SK-N-SH treated with all-trans-retinoic acid at 6 μM for 48 hours (cell line): ENCODE measurements at regions not wholly inside any gene's neighbourhood (a gene's known extent, or its start where the extent isn't known, plus 50 kb on each side); places are given as distances from the start of the nearest gene placed in this dataset.

Experiments
- ATAC-seq: fragments of 200-7000 bp; cut with Tn5 transposase; 3 replicates; pipeline ENCODE4 v1.9.1; 2020; ENCODE audit warnings: mild to moderate bottlenecking, moderate library complexity
- ARNTL ChIP-seq: fragments of 450-650 bp; formaldehyde crosslinking; IDR thresholded peaks from 2 replicates; pipeline ENCODE4 v1.5.0; 2020; ENCODE audit warnings: low read depth, mild to moderate bottlenecking, moderate library complexity, borderline replicate concordance
- BACH2 ChIP-seq: fragments of 250-450 bp; sonication (Bioruptor Pico); IDR thresholded peaks from 2 replicates; pipeline ENCODE4 v1.9.0; 2021; ENCODE audit warnings: mild to moderate bottlenecking, borderline replicate concordance
- CREB5 ChIP-seq: fragments of 250-450 bp; sonication (Bioruptor Pico); IDR thresholded peaks from 2 replicates; pipeline ENCODE4 v1.5.1; 2020; ENCODE audit warnings: low read depth, mild to moderate bottlenecking, moderate library complexity
- CSDC2 ChIP-seq: fragments of 250-450 bp; sonication (Bioruptor Pico); IDR thresholded peaks from 2 replicates; pipeline ENCODE4 v1.5.0; 2020; ENCODE audit warnings: mild to moderate bottlenecking, moderate library complexity
- CSRNP3 ChIP-seq: fragments of 250-450 bp; sonication (Bioruptor Pico); IDR thresholded peaks from 2 replicates; pipeline ENCODE4 v1.5.1; 2021; ENCODE audit warnings: mild to moderate bottlenecking, moderate library complexity
- ESRRG ChIP-seq: fragments of 250-450 bp; sonication (Bioruptor Pico); IDR thresholded peaks from 2 replicates; pipeline ENCODE4 v1.6.1; 2021; ENCODE audit warnings: mild to moderate bottlenecking
- ISL1 ChIP-seq: fragments of 250-450 bp; sonication (Bioruptor Pico); IDR thresholded peaks from 2 replicates; pipeline ENCODE4 v2.1.2; 2022; ENCODE audit warnings: mild to moderate bottlenecking, moderate library complexity
- OSR1 ChIP-seq: fragments of 250-450 bp; sonication (Bioruptor Pico); IDR thresholded peaks from 2 replicates; pipeline ENCODE4 v1.8.0; 2022; ENCODE audit warnings: moderate library complexity, mild to moderate bottlenecking, inconsistent platforms
- PATZ1 ChIP-seq: fragments of 250-450 bp; sonication (Bioruptor Pico); IDR thresholded peaks from 2 replicates; pipeline ENCODE4 v1.8.0; 2020; ENCODE audit warnings: mild to moderate bottlenecking, moderate library complexity, borderline replicate concordance
- POU6F1 ChIP-seq: fragments of 250-450 bp; sonication (Bioruptor Pico); IDR thresholded peaks from 2 replicates; pipeline ENCODE4 v1.8.0; 2021; ENCODE audit warnings: low read depth, mild to moderate bottlenecking, moderate library complexity, borderline replicate concordance
- PPARA ChIP-seq: fragments of 250-450 bp; sonication (Bioruptor Pico); IDR thresholded peaks from 2 replicates; pipeline ENCODE4 v1.5.0; 2020; ENCODE audit warnings: mild to moderate bottlenecking, borderline replicate concordance
- RARB ChIP-seq: fragments of 250-450 bp; sonication (Bioruptor Pico); IDR thresholded peaks from 2 replicates; pipeline ENCODE4 v1.8.0; 2021; ENCODE audit warnings: mild to moderate bottlenecking, moderate library complexity
- SNAI2 ChIP-seq: fragments of 250-450 bp; sonication (Bioruptor Pico); IDR thresholded peaks from 2 replicates; pipeline ENCODE4 v1.5.0; 2020; ENCODE audit warnings: mild to moderate bottlenecking, moderate library complexity
- TCF4 ChIP-seq: fragments of 250-450 bp; sonication (Bioruptor Pico); IDR thresholded peaks from 2 replicates; pipeline ENCODE4 v1.8.0; 2021; ENCODE audit warnings: mild to moderate bottlenecking, moderate library complexity, borderline replicate concordance
- TOX ChIP-seq: fragments of 250-450 bp; sonication (Bioruptor Pico); IDR thresholded peaks from 2 replicates; pipeline ENCODE4 v1.8.0; 2021; ENCODE audit warnings: mild to moderate bottlenecking, moderate library complexity, borderline replicate concordance
- TSHZ2 ChIP-seq: fragments of 250-450 bp; sonication (Bioruptor Pico); IDR thresholded peaks from 2 replicates; pipeline ENCODE4 v1.5.0; 2020; ENCODE audit warnings: mild to moderate bottlenecking, moderate library complexity
- ZC3H10 ChIP-seq: fragments of 250-450 bp; sonication (Bioruptor Pico); IDR thresholded peaks from 2 replicates; pipeline ENCODE4 v1.5.1; 2021; ENCODE audit warnings: mild to moderate bottlenecking, moderate library complexity
- ZFP3 ChIP-seq: fragments of 250-450 bp; sonication (Bioruptor Pico); IDR thresholded peaks from 2 replicates; pipeline ENCODE4 v1.5.0; 2020; ENCODE audit warnings: mild to moderate bottlenecking, moderate library complexity
- ZFP30 ChIP-seq: fragments of 450-650 bp; formaldehyde crosslinking; IDR thresholded peaks from 2 replicates; pipeline ENCODE4 v1.5.0; 2022; ENCODE audit warnings: mild to moderate bottlenecking, moderate library complexity
- ZNF565 ChIP-seq: fragments of 450-650 bp; formaldehyde crosslinking; conservative IDR thresholded peaks from 2 replicates; pipeline ENCODE4 v1.5.0; 2020; ENCODE audit warnings: low read depth, mild to moderate bottlenecking, moderate library complexity
- ZNF70 ChIP-seq: fragments of 450-650 bp; formaldehyde crosslinking; IDR thresholded peaks from 2 replicates; pipeline ENCODE4 v1.5.0; 2020; ENCODE audit warnings: mild to moderate bottlenecking, moderate library complexity

GRCh38 chr6:140960566-140960965, 1172.2 kb upstream of the GJE1 start:
- TF ChIP-seq ZNF565 (CRISPR knock-in tag) (no peak), ARNTL (no peak), ZNF70 (CRISPR knock-in tag) (no peak), ZC3H10 (no peak), PPARA (CRISPR knock-in tag) (no peak), SNAI2 (CRISPR knock-in tag) (no peak), OSR1 (CRISPR knock-in tag) (no peak), ESRRG (CRISPR knock-in tag) (no peak), ISL1 (CRISPR knock-in tag) (no peak), ZFP30 (CRISPR knock-in tag) (no peak), CREB5 (CRISPR knock-in tag) (no peak), ZFP3 (no peak), TOX (CRISPR knock-in tag) (no peak), BACH2 (CRISPR knock-in tag) (no peak), TSHZ2 (CRISPR knock-in tag) (no peak), TCF4 (CRISPR knock-in tag) (no peak), CSDC2 (CRISPR knock-in tag) (no peak), CSRNP3 (CRISPR knock-in tag) (no peak)
- ATAC-seq, result no peak

- ATAC-seq, result no peak
- no peak for TF ChIP-seq PPARA (CRISPR knock-in tag)
- TF ChIP-seq ISL1 (CRISPR knock-in tag), result no peak
- TF ChIP-seq POU6F1 (CRISPR knock-in tag), result no peak
- TF ChIP-seq ZFP30 (CRISPR knock-in tag), result no peak
- TF ChIP-seq ESRRG (CRISPR knock-in tag), result no peak
- TF ChIP-seq ZC3H10, result no peak
- TF ChIP-seq ZNF70 (CRISPR knock-in tag), result no peak
- no peak for TF ChIP-seq CSRNP3 (CRISPR knock-in tag)
- TF ChIP-seq ZFP3, result no peak
- no peak for TF ChIP-seq TOX (CRISPR knock-in tag)
- no peak for TF ChIP-seq OSR1 (CRISPR knock-in tag)
These were observed 1175.3 kb upstream of the GJE1 start for GRCh38 chr6:140957386-140957785.

GRCh38 chr6:140956571-140957369, 1176.0 kb upstream of the GJE1 start:
- peak; percentile 71 for ATAC-seq
- TF ChIP-seq BACH2 (CRISPR knock-in tag) (no peak), SNAI2 (CRISPR knock-in tag) (no peak), ZFP30 (CRISPR knock-in tag) (no peak), ZC3H10 (no peak), TCF4 (CRISPR knock-in tag) (no peak), ESRRG (CRISPR knock-in tag) (no peak), RARB (CRISPR knock-in tag) (no peak), ARNTL (no peak), ZNF70 (CRISPR knock-in tag) (no peak), PPARA (CRISPR knock-in tag) (no peak), ZNF565 (CRISPR knock-in tag) (no peak), TOX (CRISPR knock-in tag) (no peak), PATZ1 (CRISPR knock-in tag) (no peak), POU6F1 (CRISPR knock-in tag) (no peak)
